Stimulated activated CD8-positive, alpha-beta memory T cell treated with anti-CD3 and anti-CD28 coated beads, Interleukin-4, amount 100 ng/mL, for 24 hours (primary cell): ENCODE measurements at regions not wholly inside any gene's neighbourhood (a gene's known extent, or its start where the extent isn't known, plus 50 kb on each side); places are given as distances from the start of the nearest gene placed in this dataset.
A peak's percentile ranks its signal among the peaks of the same experiment; 100 is the strongest.
"Not testable (repeated sequence)": the region's sequence is repeated elsewhere in the genome, so short reads cannot be mapped to it uniquely, and the experiment has no call there.

Experiments used
- DNase-seq: peaks from one replicate; pipeline ENCODE4 v3.0.0-alpha.2; 2020; ENCODE audit warnings: low read depth

DNA sequence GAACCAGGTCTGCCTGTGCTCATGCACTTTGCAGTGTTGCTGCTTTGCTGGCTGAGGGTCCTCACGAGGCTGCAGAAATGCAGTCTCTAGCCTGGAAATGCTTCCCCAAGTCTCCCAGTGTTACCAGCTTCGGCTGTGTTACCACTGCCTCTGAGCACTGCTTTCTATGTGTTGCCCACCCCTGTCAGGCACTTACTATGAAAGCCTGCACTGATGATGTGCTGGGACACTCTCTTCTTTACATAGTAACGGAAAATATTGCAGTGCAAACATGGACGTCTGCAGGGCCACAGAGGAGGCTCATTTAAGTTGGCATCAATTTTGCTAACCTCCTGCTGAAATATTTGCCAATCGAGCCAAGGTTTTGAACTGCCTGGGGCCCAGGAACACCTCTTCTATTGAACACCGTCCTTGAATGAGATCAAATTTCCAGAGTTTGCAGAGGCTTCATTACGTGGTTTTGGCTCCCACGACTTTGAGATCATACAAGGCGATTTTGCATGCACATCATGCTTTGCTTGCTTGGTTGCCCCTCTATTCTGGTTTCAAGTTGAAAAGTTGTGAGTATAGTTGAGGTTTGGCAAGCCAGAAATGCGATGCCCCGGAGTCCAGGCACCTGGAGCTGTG, 404.7 kb upstream of the PODXL start:
- DNase-seq, result no peak

DNA sequence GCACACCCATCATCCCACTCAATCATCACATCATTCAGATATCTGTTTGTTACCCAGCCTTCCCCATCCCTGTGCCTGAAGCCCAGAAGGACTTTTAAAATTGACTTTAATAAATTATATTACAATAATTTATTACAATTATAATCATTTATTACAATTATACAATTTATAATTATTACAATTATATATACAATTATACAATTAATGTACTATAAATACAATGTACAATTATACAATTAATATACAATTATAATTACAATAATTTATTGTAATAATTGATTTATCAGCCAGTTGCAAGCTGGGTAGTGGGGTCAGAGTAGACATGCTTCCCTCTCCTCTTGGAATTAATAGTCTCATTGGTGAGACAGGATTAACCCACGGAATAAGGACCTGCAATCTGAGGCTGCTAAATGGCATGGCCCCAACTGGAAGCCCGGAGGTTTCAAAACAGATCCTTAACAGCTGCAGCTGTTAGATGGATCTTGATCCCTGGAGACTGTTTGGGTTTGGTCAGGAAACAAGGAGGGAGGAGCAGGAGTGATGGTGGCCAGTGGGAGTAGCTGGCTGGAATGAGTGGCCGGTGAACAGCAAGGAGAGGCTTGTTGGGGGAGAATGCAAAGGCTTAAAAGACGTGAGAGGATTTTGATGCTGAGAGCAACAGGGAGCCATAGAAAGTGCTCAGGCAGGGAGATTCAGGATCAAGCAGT, 402.8 kb upstream of the PODXL start:
- no peak for DNase-seq

DNA sequence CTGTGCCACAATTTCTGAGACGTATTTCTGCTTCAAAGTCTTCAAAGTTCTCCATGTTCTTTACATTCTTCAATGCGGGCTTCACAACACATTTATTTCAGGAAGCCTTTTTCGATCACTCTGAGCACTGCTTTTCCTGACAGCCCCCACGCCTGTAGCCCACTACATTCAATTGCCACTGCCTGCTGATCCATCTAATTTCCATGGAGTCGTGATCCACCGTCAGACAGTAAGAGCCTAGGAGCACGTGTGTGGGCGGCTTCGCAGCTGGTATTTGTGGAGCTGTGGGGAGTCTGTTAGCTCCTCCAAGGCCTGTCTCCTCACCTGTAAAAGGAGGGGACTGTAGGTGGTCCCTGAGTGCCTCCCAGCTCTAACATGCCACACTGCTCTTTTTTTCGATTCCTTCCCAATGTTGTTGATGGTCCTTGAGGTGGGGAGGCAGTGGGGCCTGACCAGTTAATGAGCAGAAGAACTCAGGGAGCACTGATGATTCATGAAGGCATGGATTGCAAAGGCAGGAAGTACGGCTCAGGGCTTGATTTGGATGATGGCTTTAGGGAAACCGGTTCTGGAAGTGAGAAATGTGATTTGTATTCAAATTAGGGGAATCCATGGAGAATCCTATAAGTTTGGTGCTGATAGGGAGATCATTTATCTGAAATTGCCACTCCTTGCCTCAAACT, 401.1 kb upstream of the PODXL start:
- DNase-seq, result no peak

DNA sequence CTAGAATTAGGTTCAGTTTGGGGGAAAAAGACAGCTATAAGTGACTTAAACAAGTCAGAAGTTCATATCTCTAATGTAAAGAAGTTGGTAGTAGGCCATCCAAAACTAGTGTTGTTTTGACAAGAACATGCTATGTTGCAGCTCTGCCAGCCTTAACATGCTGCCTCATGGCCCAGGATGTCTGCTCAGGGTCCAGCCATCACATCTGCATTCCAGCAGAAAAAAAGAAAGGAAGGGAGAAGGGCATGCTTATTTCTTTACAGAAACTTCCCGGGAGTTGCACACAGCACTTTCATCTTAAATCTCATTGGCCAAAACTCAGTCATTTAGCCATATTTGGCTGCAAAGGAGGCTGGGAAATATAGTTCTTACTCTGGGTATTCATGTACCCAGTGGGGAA, 400.4 kb upstream of the PODXL start:
- DNase-seq, result no peak

DNA sequence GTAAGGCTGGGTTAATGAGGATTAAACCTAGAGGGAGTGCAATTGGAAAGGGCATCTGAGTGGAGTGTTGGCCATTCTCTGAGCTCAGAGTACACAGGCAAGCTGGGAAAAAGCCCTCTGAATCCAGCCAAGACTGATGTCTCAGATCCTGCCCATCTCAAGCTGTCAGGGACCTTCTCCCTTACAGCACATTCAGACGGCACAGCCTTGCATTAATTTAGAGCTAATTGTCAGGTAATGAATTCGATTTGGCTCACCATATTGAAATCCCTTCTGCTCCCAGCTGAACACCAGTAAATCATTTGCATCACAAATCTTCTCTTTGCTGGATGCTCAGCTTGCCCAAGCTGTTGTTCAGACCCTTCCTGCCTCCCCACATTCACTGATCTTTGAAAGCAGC, 399.3 kb upstream of the PODXL start:
- DNase-seq, result no peak

DNA sequence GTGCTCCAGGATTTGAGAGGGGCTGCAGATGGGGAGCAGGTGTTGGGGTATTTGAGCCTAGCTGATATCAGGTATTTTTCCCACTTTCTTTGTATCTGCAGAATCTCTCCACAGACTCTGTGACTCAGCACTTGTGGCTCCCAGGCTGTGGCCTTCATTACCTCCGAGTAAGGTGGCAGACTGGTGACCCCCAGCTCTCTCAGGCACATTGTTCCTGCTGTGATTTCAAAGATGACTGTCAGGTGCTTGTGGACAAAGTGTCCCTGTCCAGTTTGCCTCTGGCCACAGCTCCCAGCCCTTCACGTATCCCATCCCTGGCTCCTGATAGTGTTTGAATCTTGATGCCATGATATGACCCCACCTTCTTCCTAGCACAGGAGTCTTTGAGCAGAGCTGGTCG, 396.8 kb upstream of the PODXL start:
- no peak for DNase-seq

DNA sequence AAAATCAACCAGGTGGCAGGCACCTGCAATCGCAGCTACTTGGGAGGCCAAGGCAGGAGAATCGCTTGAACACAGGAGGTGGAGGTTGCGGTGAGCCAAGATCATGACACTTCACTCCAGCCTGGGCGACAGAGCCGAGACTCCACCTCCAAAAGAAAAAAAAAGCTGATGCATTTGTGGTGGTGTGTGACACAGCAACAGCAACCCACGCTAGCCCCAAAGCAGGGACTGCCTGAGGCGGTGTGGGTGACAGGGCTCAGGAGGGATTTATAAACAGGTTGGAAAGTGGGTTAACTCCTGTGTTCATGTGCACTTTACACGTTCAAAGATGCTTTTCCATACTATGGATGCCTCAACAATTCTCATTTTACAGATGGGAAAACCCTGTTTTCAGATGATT, 395.9 kb upstream of the PODXL start:
- DNase-seq, result no peak

DNA sequence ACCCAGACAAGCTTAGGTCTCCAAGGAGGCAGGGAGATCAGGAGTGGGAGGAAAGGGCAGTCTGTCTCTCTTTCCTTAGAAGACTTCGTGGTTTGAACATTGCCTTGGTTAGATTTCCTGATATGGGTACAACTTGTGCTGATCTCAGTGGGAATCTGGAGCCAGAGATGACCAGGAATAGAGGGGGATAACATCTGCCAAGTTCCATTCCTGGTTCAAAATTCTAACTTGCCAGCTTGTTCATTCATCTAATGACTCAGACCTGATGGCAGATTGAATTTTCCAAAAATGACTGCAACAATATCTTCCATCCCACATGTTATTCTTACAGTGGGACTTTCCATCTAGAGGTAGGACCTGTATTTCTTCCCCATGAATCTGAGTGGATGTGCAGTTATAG, 394.3 kb upstream of the PODXL start:
- DNase-seq, result no peak

DNA sequence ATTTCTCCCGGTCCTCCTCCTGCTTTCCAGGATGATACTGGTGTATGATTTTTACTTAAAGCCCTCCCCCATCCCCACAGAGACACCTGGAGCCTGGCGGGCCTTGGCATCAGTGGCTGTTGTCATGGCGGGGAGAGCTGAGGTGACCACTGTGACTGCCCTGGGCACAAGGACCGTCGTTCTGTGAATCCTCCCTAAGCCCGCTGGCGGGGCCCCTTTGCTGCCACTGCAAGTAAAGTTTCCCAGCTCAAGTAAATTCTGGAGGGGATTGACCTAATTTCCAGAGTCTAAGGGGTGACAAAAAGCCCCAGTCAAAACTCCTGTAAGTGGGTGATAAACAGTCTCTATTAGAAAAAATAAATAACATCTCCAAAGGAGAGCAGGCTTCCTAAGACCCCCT, 393.2 kb upstream of the PODXL start:
- no peak for DNase-seq

DNA sequence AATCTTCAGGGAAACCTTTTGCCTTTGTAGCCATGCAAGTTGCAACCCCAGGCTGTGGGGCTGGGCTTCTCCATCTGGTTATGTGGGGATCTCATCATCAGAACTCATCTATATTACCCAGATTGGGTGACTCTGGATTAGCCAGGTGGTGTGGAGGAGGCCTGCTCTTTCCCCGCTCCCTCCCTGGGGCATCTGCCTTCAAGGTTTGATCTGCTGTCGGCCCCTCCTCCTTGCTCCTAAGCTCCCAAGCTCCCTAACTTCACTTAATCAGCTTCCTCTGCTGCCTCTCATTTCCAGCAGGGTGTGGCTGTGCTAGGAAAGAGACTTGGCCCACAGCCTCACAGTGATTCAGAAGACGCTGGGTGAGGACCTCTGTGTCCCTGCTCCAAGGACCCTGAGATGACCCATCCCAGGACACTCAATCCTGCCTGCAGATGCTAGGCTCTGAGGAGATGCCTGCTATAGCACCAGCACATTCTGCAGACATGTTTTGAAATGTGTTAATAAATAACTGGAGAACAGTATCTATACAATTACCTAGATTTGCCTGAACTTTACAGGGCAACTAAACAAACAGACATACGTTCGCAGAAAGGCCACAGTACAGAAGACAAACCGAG, 392.1 kb upstream of the PODXL start:
- DNase-seq, result no peak

DNA sequence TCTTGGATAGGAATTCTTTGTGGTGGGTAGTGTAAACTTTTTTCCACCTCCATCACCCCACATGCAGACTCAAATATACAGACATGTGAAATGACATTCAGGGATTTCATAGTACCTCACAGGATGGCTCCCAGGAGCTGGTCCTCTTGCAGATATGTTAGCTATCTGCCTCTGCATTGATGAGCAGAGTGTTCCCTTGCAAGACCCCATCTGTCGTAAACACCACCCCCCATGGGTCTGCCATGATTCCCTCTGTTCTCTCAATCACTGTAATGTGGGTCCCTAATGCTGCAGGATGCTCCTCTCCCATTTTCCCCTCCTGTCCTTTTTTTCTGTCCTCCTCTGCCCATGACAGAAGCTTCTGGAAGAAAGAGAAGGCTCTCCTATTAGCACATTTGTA, 391.2 kb upstream of the PODXL start:
- no peak for DNase-seq

DNA sequence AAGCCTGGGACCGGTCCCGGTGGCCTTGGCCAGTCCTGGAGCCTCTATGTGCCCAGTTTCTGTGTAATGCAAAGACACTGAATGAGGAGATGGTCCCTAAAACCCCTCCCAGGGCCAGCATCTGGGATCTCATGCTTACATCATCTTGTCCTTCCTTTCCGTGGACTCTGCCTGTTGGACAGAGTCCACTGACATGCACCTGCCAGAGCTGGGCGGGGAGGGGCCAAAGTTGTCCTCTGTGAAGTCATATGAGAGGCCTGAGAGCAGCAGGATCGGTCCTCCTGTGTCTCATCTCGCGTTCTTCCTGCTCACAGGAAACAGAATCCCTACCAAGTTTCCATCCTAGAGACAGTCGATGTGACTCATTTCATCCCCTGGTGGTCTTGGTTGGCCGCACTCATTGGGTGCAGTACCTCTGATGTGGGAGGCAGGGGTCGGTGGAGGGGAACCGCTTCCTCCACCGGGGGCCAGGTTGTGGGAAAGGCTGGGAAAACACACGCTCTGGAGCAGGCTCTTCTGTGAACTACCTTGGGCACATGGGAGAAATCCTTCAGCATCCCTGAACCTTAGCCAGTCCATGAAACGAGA, 389.6 kb upstream of the PODXL start:
- DNase-seq, result no peak

DNA sequence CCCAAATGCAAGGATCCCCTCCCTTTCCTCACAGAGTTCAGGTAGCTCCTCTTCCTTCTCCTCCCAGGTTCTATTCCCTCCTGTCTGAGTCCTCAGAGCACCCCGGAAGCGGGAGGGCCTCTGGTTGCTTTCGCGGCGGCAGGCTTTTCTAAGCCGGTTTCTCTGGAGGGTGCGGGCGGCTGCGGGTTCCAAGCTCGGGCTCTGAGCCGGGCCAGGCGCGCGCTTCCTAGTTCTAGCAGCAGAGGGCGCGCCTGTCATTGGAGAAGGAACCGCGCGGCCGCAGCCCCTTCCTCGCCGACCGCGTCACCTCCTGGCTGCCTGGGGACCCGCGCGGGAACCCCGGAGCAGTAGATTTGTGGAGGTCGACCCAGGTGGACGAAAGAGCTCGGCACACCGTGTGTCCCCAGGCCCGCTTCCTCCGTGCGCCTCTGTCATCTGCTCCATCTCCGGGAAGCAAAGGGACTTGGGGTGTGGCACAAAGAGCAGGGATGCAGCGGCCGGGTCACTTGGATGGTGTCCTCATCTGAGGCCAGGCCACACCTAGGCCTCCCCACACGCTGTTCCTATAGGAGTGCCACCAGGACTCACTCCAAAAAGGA, 389.0 kb upstream of the PODXL start:
- DNase-seq, result peak; percentile 4

DNA sequence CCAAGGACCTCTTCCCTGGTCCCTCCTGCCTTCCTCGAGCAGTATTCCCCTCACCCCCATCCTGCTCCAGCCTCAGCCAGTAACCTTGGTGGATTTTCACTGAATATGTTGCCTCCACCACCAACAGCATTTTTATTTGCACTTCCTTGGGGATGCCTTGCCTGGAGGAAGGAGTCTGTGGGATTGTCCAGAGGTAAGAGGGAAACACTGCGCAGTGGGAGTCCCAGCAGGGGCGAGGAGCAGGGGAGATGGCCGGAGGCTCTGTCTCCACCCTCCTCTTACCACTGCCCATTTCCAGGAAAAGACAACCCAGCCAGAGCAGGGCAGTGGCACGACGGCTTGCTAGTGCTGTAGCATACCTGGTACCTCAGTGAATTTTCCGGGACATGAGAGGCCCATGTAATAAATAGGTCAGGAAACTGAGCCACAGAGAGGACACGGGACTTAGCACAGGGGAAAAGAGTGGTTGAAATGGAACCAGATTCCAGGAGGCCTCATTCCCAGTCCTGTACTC, 388.2 kb upstream of the PODXL start:
- no peak for DNase-seq

DNA sequence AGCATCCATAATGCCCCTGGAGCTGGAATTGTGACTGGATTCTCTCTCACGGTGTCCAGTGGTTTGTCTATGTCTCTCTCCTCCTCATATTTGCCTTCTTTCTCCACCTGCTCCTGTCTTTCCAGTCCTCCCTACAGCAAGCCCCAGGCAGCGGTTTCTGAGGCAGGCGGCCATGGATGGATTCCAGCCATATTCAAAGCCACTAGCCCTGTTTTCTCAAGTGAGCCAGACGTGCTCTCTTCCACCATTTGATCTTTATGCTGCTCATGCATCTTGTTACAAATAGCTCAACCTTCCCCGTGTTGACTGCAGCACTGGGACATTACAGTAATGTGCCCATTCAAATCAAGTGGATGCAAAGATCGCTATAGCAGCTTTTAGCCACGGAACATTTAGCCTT, 387.2 kb upstream of the PODXL start:
- no peak for DNase-seq

DNA sequence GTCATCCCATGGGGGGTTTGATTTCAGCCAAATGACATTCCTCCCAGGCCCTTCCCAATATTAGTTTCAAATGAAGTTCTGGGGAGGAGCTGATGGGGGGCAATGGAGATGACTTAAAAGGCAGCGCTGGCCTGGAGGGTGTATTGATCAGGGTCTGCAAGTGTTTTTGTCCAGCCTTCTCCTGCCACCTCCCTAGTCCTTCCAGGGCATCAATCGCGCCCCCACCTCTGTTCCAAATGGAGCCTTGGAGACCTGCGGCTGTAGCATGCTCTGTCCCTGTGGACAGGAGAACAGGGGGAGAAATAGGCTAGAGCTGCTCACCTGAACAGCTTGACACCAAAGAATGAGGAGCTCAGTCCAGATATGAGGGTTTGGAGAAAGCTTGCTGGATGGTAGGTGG, 386.8 kb upstream of the PODXL start:
- DNase-seq, result no peak

DNA sequence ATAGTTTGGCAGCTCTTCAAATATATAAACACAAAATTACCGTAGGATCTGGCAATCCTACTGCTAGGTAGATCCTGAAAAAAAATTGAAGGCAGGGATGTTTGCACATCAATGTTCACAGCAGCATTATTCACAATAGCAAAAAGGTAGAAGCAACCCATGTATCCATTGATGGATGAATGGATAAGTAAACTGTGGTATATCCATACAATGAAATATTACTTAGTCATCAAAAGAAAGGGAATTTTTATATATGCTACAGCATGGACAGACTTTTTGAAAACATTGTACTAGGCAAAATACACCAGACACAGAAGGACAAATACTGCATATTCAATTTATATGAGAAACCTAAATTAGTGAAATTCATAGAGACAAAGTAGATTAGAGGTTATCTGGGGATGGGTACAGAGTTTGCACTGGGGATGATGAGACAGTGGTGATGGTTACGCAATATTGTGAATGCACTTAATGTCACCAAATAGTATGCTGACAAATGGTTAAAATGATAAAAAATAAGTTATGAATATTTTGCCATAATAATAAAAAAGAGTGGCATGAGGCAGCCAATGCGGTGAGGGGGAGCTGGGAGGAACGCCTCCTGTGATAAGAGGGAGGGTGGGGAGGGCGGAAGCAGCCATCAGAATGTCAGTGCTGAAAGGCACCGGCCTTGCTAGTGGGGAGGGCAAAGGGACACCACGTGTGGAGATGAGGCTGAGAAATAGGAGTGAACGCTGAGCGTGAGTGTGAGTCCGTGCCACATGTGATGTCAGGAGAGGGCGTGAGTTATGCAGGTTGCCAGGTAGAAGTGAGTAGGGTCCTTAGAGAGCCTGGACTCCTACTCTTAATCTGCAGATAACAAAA, 386.1 kb upstream of the PODXL start:
- no peak for DNase-seq

DNA sequence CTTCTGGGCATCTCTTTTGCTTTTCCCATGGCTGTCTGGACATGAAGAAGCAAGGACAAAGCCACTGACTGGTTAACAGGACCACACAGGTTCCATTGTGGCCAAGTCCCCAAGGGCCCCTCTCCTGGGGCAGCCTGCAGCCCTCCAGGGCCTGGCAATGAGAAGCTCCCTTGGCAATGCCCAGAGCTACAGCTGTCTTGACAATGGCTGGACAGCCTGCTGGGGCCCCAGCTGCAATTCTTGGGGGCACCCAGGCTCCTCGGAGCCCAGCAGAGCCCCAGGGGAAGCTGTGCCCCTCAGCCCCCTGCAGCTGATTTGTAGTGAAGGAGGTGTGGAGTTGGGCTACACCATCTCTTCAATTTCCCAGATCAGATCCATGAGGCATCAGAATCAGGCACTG, 384.9 kb upstream of the PODXL start:
- DNase-seq, result no peak

DNA sequence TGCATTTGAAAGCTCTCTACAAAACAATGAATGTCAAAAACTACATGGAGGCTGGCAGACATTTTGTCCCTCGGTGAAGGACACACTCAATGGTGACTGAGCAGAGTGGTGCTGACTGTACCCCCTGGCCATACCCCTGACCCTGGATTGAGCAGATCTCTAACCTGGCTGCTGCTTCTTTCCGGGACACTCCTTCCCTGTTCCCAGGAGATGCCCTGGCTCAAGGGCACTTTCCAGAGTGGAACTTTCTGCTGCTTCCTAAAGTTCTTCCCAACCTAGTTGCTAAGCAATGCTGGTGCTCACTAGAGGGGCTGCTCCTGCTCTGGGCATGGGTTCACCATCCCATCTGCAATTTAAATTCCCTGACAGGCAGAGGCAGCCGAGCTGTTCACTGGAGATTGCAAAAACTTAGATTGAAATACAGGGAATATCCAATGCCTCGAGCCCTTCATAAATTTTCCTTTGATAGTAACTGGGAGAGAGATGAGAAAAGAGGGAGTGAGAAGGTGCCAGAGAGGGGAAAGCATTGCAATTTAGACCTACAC, 384.3 kb upstream of the PODXL start:
- no peak for DNase-seq

DNA sequence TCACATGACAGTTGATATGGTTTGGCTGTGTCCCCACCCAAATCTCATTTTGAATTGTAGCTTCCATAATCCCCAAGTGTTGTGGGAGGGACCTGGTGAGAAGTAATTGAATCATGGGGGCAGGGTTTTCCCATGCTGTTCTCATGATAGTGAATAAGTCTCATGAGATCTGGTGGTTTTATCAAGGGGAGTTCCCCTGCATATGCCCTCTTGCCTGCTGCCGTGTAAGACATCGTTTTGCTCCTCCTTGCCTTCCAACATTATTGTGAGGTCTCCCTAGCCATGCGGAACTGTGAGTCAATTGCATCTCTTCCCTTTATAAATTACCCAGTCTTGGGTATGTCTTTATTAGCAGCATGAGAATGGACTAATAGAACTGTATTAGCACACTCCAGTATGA, 382.4 kb upstream of the PODXL start:
- not testable (repeated sequence) for DNase-seq

DNA sequence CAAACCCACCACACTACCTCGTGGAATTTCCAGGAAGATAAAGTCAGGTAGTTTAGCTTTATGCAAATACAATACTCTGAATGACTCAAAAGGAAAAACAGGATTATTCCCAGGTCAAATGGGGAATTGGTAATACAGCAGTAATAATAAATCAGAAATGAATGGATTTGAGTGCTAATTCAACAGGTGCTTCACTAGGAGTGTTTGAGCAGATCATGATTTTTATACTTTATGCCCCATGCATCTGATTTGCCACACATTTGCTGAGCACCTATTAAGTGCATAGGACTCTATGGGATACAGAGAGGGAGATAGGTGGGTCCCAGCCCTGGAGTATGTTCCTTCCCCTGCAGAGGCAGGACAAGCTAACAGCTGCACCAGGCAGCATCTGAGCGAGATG, 381.4 kb upstream of the PODXL start:
- DNase-seq, result no peak
